Esophagus muscularis mucosa (tissue), 4 donors: ENCODE measurements at regions not wholly inside any gene's neighbourhood (a gene's known extent, or its start where the extent isn't known, plus 50 kb on each side); places are given as distances from the start of the nearest gene placed in this dataset.

Source experiments
- EP300 ChIP-seq: sonication (generic); formaldehyde crosslinking; IDR thresholded peaks from one replicate; pipeline ENCODE4 v1.6.1; 2017; ENCODE audit warnings: antibody characterized with exemption
- POLR2A ChIP-seq: fragments of 450-650 bp; IDR thresholded peaks from one replicate; pipeline ENCODE4 v1.6.1; 2017; ENCODE audit warnings: antibody characterized with exemption, moderate library complexity, mild to moderate bottlenecking, low read depth
- POLR2AphosphoS5 ChIP-seq, 2 donors: sonication (generic); formaldehyde crosslinking; IDR thresholded peaks; one replicate each; pipeline ENCODE4 v1.6.1; 2017; ENCODE audit warnings: antibody characterized with exemption in 2 of 2
- TF ChIP-seq, protein P1 (sequence below), 3 experiments: fragments of 200-600 bp in 2 of 3; fragments of 450-650 bp in 1 of 3; sonication (generic) in 2 of 3; IDR thresholded peaks; one replicate each; pipeline ENCODE4 v1.5.1; 2017 to 2019; ENCODE audit warnings: antibody characterized with exemption in 3 of 3, mild to moderate bottlenecking in 2 of 3, moderate library complexity in 1 of 3

DNA sequence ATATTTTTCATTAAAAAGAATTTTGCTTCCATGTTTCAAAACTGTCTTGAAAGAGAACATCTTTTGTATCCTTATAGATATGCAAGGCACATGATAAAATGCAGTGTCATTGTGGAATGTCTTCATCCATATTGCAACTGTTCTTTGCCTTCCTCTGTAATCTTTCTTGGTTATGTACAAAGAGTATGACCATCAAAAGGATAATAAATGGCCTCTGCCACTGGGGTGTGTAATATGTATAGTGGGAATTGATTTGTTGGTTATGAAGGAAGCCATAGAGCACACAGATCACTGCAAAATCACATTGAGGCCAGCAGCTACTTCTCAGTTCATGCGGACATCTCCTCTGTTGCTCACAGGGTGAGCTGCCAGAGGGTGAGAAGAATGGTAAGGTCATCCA lies 703.5 kb downstream of the TFAP2A start:
- TF ChIP-seq, protein P1, sequence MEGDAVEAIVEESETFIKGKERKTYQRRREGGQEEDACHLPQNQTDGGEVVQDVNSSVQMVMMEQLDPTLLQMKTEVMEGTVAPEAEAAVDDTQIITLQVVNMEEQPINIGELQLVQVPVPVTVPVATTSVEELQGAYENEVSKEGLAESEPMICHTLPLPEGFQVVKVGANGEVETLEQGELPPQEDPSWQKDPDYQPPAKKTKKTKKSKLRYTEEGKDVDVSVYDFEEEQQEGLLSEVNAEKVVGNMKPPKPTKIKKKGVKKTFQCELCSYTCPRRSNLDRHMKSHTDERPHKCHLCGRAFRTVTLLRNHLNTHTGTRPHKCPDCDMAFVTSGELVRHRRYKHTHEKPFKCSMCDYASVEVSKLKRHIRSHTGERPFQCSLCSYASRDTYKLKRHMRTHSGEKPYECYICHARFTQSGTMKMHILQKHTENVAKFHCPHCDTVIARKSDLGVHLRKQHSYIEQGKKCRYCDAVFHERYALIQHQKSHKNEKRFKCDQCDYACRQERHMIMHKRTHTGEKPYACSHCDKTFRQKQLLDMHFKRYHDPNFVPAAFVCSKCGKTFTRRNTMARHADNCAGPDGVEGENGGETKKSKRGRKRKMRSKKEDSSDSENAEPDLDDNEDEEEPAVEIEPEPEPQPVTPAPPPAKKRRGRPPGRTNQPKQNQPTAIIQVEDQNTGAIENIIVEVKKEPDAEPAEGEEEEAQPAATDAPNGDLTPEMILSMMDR (IDR thresholded peaks at IDR 0.05), result no peak
- TF ChIP-seq POLR2AphosphoS5 (IDR thresholded peaks at IDR 0.05), result no peak
- no peak for TF ChIP-seq POLR2A
- no peak for TF ChIP-seq EP300
